ENCODE measurements at regions not wholly inside any gene's neighbourhood (a gene's known extent, or its start where the extent isn't known, plus 50 kb on each side); places are given as distances from the start of the nearest gene placed in this dataset.

- TF ChIP-seq ZFX (IDR thresholded peaks at IDR 0.05) (no peak), CTCF (conservative IDR thresholded peaks at IDR 0.05) (no peak)
- no peak overlapping the region for H3K27ac ChIP-seq
These were observed 153.0 kb downstream of the ZFP36L2 start for GRCh38 chr2:43073401-43073825.

- no peak overlapping the region for H3K27ac ChIP-seq
These were observed 154.5 kb downstream of the ZFP36L2 start for GRCh38 chr2:43071599-43072550.

GRCh38 chr2:43070676-43071502, 155.5 kb downstream of the ZFP36L2 start:
- H3K27ac ChIP-seq, result no peak overlapping the region
- TF ChIP-seq ZFX (IDR thresholded peaks at IDR 0.05), result no peak
- no peak for TF ChIP-seq CTCF (conservative IDR thresholded peaks at IDR 0.05)

More at GRCh38 chr2:43071599-43072550, 154.5 kb downstream of the ZFP36L2 start:
- no peak for TF ChIP-seq ZFX (IDR thresholded peaks at IDR 0.05)
- no peak for TF ChIP-seq CTCF (conservative IDR thresholded peaks at IDR 0.05)

GRCh38 chr2:43070030-43070429, 156.4 kb downstream of the ZFP36L2 start:
- H3K27ac ChIP-seq, result no peak overlapping the region

GRCh38 chr2:43068631-43069517, 157.5 kb downstream of the ZFP36L2 start:
- H3K27ac ChIP-seq, result no peak overlapping the region
- TF ChIP-seq CTCF (conservative IDR thresholded peaks at IDR 0.05) (no peak), ZFX (IDR thresholded peaks at IDR 0.05) (no peak)

More at GRCh38 chr2:43070030-43070429, 156.4 kb downstream of the ZFP36L2 start:
- TF ChIP-seq CTCF (conservative IDR thresholded peaks at IDR 0.05), result no peak
- TF ChIP-seq ZFX (IDR thresholded peaks at IDR 0.05), result no peak

- H3K27ac ChIP-seq, result no peak overlapping the region
- no peak for TF ChIP-seq ZFX (IDR thresholded peaks at IDR 0.05)
- no peak for TF ChIP-seq CTCF (conservative IDR thresholded peaks at IDR 0.05)
These were observed 158.3 kb downstream of the ZFP36L2 start for GRCh38 chr2:43068041-43068533.
